Brain microvascular endothelial cell (primary cell): ENCODE measurements at regions not wholly inside any gene's neighbourhood (a gene's known extent, or its start where the extent isn't known, plus 50 kb on each side); places are given as distances from the start of the nearest gene placed in this dataset.

ENCODE experiments used
- DNase-seq: peaks from one replicate; pipeline ENCODE4 v3.0.0-alpha.2; 2020
- H3K27ac ChIP-seq: fragments of 250-450 bp; sonication (Bioruptor Pico); 2 replicates; pipeline ENCODE4 v1.5.1; 2020; ENCODE audit warnings: mild to moderate bottlenecking, moderate library complexity
- H3K27me3 ChIP-seq: fragments of 250-450 bp; sonication (Bioruptor Pico); replicated peaks from 2 replicates; pipeline ENCODE4 v1.5.1; 2020; ENCODE audit warnings: mild to moderate bottlenecking
- H3K36me3 ChIP-seq: fragments of 250-450 bp; sonication (Bioruptor Pico); replicated peaks from 2 replicates; pipeline ENCODE4 v1.5.1; 2020; ENCODE audit warnings: mild to moderate bottlenecking
- H3K4me3 ChIP-seq: 2 replicates; pipeline ENCODE4 v1.5.1; 2011; ENCODE audit warnings: low read depth, mild to moderate bottlenecking, control low read depth, low read length, moderate library complexity
- CTCF ChIP-seq: IDR thresholded peaks from 2 replicates; pipeline ENCODE4 v1.5.1; 2011; ENCODE audit warnings: low read depth, mild to moderate bottlenecking, moderate library complexity, low read length, control low read depth, inconsistent platforms; ENCODE audit errors: missing control alignments
- in situ Hi-C: cut with HindIII; loops from 2 replicates; pipeline ENCODE4 v1.10.0; 2017; ENCODE audit warnings: low sequenced_read_pairs, low pct_ligation_motif_present

GRCh38 chr7:81469869-81470723 lies 299.8 kb downstream of the HGF start:
- in situ Hi-C loops: no loop called here
- Histone ChIP-seq H3K27me3 (no peaks in the 10 kb centered on the region), H3K4me3 (no peak overlapping the region), H3K27ac (no peak overlapping the region), H3K36me3 (no peaks in the 10 kb centered on the region)
- TF ChIP-seq CTCF: peak; percentile 81
- DNase-seq: peak; percentile 56

- no peaks in the 10 kb centered on the region for H3K36me3 ChIP-seq
- no peak for DNase-seq
- no peak overlapping the region for H3K4me3 ChIP-seq
- TF ChIP-seq CTCF: no peak
- in situ Hi-C loops: no loop called here
- H3K27me3 ChIP-seq: no peaks in the 10 kb centered on the region
- H3K27ac ChIP-seq: no peak overlapping the region
Observed at GRCh38 chr7:81469153-81469868, 300.5 kb downstream of the HGF start.

GRCh38 chr7:81468526-81468925 lies 301.3 kb downstream of the HGF start:
- no peak for DNase-seq
- H3K27me3 ChIP-seq: no peaks in the 10 kb centered on the region
- in situ Hi-C loops: no loop called here
- no peak for TF ChIP-seq CTCF
- no peaks in the 10 kb centered on the region for H3K36me3 ChIP-seq
- H3K27ac ChIP-seq: no peak overlapping the region
- H3K4me3 ChIP-seq: no peak overlapping the region

- no peak for TF ChIP-seq CTCF
- DNase-seq: no peak
- H3K36me3 ChIP-seq: no peaks in the 10 kb centered on the region
- no peak overlapping the region for H3K4me3 ChIP-seq
- H3K27ac ChIP-seq: no peak overlapping the region
- in situ Hi-C loops: no loop called here
- no peaks in the 10 kb centered on the region for H3K27me3 ChIP-seq
Observed at GRCh38 chr7:81467964-81468363, 301.9 kb downstream of the HGF start.

GRCh38 chr7:81462672-81463071 lies 307.2 kb downstream of the HGF start:
- Histone ChIP-seq H3K27me3 (no peaks in the 10 kb centered on the region), H3K36me3 (no peaks in the 10 kb centered on the region), H3K27ac (no peak overlapping the region), H3K4me3 (no peak overlapping the region)
- no peak for TF ChIP-seq CTCF
- DNase-seq: peak; percentile 86
- in situ Hi-C loops: no loop called here
